LHCN-M2 (cell line): ENCODE measurements at regions not wholly inside any gene's neighbourhood (a gene's known extent, or its start where the extent isn't known, plus 50 kb on each side); places are given as distances from the start of the nearest gene placed in this dataset.

Source experiments
- DNase-seq: peaks from one replicate; pipeline ENCODE4 v3.0.0-alpha.2; 2012; ENCODE audit warnings: low read depth

DNA sequence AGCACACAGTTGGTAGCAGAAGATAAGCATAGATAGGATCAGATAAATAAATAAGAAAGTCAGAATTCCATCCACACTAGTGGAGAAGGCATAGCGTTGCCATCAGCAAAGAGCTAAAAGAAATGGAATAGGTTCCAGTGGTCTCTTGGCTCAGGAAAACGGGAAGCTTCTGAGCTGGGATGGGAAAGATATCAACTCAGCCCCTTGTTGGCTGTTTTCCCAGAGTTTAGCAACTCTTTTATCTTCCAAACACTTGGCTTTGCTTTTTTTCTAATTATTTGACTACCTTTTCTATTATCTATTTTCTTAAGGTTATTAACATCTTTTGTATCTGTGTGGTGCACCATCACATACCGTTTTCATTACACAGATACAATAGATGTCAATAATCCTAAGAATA lies 445.7 kb upstream of the TRPC7 start:
- DNase-seq = no peak

GRCh38 chr5:136810261-136810801 lies 445.0 kb upstream of the TRPC7 start:
- DNase-seq = peak; percentile 88

DNA sequence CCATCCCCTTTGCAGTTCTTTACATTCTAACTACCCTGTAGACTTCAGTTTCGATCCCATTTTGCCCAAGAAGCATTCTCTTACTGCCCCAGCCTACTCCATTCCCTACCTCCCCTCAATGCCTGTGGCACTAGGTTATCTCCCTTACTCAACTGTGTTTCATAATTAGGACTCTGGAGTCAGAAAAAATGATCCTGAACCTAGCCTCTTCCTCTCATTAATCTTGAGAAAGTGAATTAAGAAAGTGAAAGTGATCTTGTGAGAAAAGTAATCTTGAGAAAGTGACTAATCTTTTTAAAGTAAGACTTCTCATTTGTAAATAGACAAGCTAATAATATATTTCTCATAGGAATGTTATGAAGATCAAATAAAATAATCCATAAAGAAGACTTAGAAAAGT lies 444.0 kb upstream of the TRPC7 start:
- DNase-seq = no peak

GRCh38 chr5:136808756-136809155 lies 443.4 kb upstream of the TRPC7 start:
- no peak for DNase-seq

DNA sequence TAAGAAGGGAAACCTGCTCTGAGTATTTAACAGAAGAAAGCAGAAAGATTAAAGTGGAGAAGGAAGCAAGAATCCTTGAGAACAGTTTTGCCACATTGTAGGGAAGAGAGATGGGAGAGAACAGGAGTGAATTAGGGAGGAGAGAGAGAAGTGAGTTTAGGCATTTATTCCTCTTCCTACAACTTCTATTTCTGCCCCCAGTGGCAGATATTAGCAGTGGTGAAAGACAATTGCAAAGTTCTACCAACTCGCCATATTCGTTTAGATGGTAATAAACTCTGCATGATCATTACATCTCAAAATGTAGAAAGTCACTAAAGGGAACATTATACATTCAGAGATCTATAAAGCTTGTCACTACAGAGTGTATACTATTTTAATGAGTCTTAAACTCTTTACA lies 440.1 kb upstream of the TRPC7 start:
- DNase-seq = no peak

DNA sequence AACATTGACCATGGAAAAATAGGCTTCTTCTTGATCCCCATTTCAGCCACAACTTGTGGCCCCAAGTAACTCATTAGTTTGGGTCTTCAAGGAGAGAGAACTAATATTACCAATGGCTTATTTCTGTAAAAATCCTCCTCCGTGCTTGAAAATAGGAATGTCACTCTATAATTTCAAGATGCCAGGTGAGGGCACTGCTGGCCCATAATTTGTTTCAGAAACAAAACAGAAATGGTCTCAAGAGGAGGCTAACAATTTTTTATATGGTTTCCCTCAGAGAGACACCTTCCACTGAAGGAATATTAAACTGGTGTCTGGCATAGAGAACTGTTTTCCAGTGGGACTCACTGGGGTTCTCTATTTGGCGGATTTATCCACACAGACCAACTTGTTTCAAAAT lies 437.0 kb upstream of the TRPC7 start:
- DNase-seq = peak; percentile 33

GRCh38 chr5:136799806-136800372 lies 434.5 kb upstream of the TRPC7 start:
- peak; percentile 20 for DNase-seq

DNA sequence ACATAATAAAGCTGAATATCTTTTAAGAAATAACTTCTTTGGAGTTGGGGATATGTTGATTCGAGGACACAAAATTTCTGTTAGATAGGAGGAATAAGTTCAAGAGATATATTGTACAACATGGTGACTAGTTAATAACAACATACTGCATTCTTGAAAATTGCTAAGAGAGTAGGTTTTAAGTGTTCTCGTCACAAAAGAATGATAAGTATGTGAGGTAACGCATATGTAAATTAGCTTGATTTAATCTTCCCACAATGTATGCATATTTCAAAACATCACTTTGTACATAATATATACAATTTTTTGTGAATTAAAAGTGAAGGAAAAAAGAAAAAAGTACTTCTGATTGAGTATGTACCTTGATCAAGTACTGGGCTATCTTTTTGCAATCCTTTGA lies 428.0 kb upstream of the TRPC7 start:
- no peak for DNase-seq

- peak; percentile 59 for DNase-seq
Observed at GRCh38 chr5:136781464-136781863, 416.1 kb upstream of the TRPC7 start.

DNA sequence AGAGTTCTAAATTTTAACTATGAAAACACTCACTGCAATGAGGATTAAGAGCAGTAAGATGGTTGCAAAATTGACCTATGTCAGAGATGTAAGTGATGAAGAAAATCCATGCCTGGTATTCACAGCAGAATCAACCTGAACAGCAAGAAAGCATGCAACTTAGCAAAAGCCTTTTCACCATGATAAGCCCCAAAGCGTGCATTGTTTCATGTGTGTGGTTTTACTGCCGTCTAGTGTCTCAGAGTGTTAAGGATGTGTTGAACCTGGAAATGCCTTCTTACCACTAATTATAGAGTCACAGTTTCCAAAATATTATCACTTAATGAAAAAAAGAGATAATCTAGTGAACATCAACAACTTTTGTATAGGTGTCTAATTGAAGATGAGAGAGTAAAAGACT lies 415.2 kb upstream of the TRPC7 start:
- no peak for DNase-seq

- peak; percentile 41 for DNase-seq
Observed at GRCh38 chr5:136776022-136776927, 410.9 kb upstream of the TRPC7 start.

- DNase-seq = peak; percentile 30
Observed at GRCh38 chr5:136772491-136772890, 407.1 kb upstream of the TRPC7 start.

GRCh38 chr5:136769900-136770684 lies 404.7 kb upstream of the TRPC7 start:
- DNase-seq = peak; percentile 60

GRCh38 chr5:136769093-136769492 lies 403.7 kb upstream of the TRPC7 start:
- no peak for DNase-seq

GRCh38 chr5:136768457-136768856 lies 403.1 kb upstream of the TRPC7 start:
- DNase-seq = no peak

GRCh38 chr5:136766456-136766855 lies 401.1 kb upstream of the TRPC7 start:
- no peak for DNase-seq

- no peak for DNase-seq
Observed at GRCh38 chr5:136764601-136765000, 399.3 kb upstream of the TRPC7 start.

- no peak for DNase-seq
Observed at GRCh38 chr5:136763548-136763947, 398.2 kb upstream of the TRPC7 start.

DNA sequence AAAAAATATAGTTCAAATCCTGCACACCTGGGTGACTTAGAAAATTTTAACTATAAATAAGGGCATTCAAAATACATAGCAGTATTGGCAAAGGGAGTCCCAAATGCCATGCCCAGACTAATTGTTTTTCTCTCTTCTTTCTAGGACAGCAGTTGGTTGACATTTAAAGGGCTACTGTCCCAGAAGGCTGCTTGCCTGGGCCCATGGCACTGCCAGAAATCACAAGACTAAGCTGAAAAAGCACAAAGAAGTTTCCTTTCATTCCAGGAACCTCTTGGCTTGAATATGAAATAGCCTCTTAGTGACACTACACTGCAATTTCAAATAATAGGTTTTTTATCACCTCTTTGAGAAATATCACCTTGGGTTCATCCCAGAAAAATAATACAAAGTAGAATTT lies 388.9 kb upstream of the TRPC7 start:
- no peak for DNase-seq

DNA sequence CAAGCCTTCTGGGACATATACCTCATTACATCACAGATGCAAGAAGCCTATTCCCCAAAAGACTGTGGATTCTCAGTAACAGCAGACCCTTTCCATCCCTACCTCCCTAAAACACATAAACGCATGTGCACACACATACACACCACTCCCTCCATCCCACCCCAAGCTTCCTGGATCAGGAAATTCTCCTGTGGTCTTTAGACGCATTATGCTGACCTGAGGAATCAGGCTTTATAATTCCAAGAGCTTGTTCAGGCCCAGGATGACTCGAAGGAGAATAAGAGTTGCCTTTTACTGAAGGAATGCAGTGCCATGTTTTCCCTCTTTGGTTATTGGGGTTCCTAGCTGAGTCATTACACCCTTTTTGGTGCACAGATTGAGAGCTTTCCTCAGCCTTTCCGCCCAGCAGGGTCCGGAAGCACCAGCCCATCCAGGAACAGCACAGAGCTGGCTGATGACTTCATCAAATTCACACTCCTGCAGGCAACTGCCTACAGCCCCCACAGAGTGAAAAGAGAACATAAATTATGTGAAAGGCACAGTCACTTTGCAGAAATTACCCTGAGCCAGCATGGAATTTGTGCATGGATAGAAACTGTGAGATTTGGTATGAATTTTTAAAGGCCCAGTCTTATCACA lies 385.0 kb upstream of the TRPC7 start:
- no peak for DNase-seq

- no peak for DNase-seq
Observed at GRCh38 chr5:136749016-136749415, 383.7 kb upstream of the TRPC7 start.

GRCh38 chr5:136743052-136743451 lies 377.7 kb upstream of the TRPC7 start:
- no peak for DNase-seq
